Stimulated activated CD4-positive, alpha-beta T cell treated with anti-CD3 and anti-CD28 coated beads, Interleukin-12 subunit alpha, Interleukin-12 subunit beta, amount 100 ng/mL, for 48 hours (primary cell): ENCODE measurements at regions not wholly inside any gene's neighbourhood (a gene's known extent, or its start where the extent isn't known, plus 50 kb on each side); places are given as distances from the start of the nearest gene placed in this dataset.

ENCODE experiments used
- DNase-seq, 3 donors: peaks; one replicate each; pipeline ENCODE4 v3.0.0-alpha.2; 2020; ENCODE audit warnings: low read depth in 2 of 3, low spot score in 1 of 3

GRCh38 chr13:83613524-83613923 lies 268.8 kb downstream of the SLITRK1 start:
- no peak for DNase-seq

GRCh38 chr13:83601539-83601938 lies 280.7 kb downstream of the SLITRK1 start:
- no peak for DNase-seq

GRCh38 chr13:83592095-83592494 lies 290.2 kb downstream of the SLITRK1 start:
- DNase-seq, result no peak

- no peak for DNase-seq
Observed at GRCh38 chr13:83589814-83590213, 292.5 kb downstream of the SLITRK1 start.

GRCh38 chr13:83577183-83577582 lies 305.1 kb downstream of the SLITRK1 start:
- no peak for DNase-seq

GRCh38 chr13:83568019-83568418 lies 314.3 kb downstream of the SLITRK1 start:
- no peak for DNase-seq

- DNase-seq, result no peak
Observed at GRCh38 chr13:83563499-83563898, 318.8 kb downstream of the SLITRK1 start.

GRCh38 chr13:83557845-83558244 lies 324.4 kb downstream of the SLITRK1 start:
- DNase-seq, result no peak

GRCh38 chr13:83549671-83550070 lies 332.6 kb downstream of the SLITRK1 start:
- no peak for DNase-seq

GRCh38 chr13:83547043-83547442 lies 335.2 kb downstream of the SLITRK1 start:
- DNase-seq, result no peak

GRCh38 chr13:83546476-83546875 lies 335.8 kb downstream of the SLITRK1 start:
- DNase-seq, result no peak

- DNase-seq, result no peak
Observed at GRCh38 chr13:83538636-83539035, 343.6 kb downstream of the SLITRK1 start.

- no peak for DNase-seq
Observed at GRCh38 chr13:83536941-83537340, 345.3 kb downstream of the SLITRK1 start.

- no peak for DNase-seq
Observed at GRCh38 chr13:83536153-83536552, 346.1 kb downstream of the SLITRK1 start.

- DNase-seq, result no peak
Observed at GRCh38 chr13:83532809-83533208, 349.5 kb downstream of the SLITRK1 start.

- no peak for DNase-seq
Observed at GRCh38 chr13:83531022-83531421, 351.3 kb downstream of the SLITRK1 start.

- no peak for DNase-seq
Observed at GRCh38 chr13:83516781-83517180, 365.5 kb downstream of the SLITRK1 start.

GRCh38 chr13:83515268-83516015 lies 366.8 kb downstream of the SLITRK1 start:
- DNase-seq, result no peak

GRCh38 chr13:83508771-83509301 lies 373.4 kb downstream of the SLITRK1 start:
- DNase-seq, result no peak

- no peak for DNase-seq
Observed at GRCh38 chr13:83503424-83503823, 378.9 kb downstream of the SLITRK1 start.

- DNase-seq, result no peak
Observed at GRCh38 chr13:83499286-83499685, 383.0 kb downstream of the SLITRK1 start.

- no peak for DNase-seq
Observed at GRCh38 chr13:83498481-83499190, 383.6 kb downstream of the SLITRK1 start.
